Loucy (cell line): ENCODE measurements at regions not wholly inside any gene's neighbourhood (a gene's known extent, or its start where the extent isn't known, plus 50 kb on each side); places are given as distances from the start of the nearest gene placed in this dataset.

Source experiments
- H2AFZ ChIP-seq: fragments of 200-600 bp; sonication (generic); 2 replicates; pipeline ENCODE4 v1.6.0; 2016; ENCODE audit warnings: antibody characterized with exemption, mild to moderate bottlenecking, low read length, moderate library complexity
- H3F3A ChIP-seq: fragments of 200-600 bp; 2 replicates; pipeline ENCODE4 v1.6.0; 2016; ENCODE audit warnings: antibody characterized with exemption, low read depth, mild to moderate bottlenecking
- H3K27me3 ChIP-seq: fragments of 200-600 bp; sonication (generic); 2 replicates; pipeline ENCODE4 v1.6.1; 2014; ENCODE audit warnings: low read length, mild to moderate bottlenecking; ENCODE audit not compliant: insufficient read depth, poor library complexity, severe bottlenecking
- H3K36me3 ChIP-seq: fragments of 200-600 bp; sonication (generic); 2 replicates; pipeline ENCODE4 v1.6.1; 2016; ENCODE audit warnings: low read length; ENCODE audit not compliant: insufficient read depth
- H3K4me1 ChIP-seq: fragments of 200-600 bp; sonication (generic); 2 replicates; pipeline ENCODE4 v1.5.1; 2014; ENCODE audit warnings: low read length, mild to moderate bottlenecking; ENCODE audit not compliant: insufficient read depth, poor library complexity, severe bottlenecking
- H3K4me2 ChIP-seq: fragments of 200-600 bp; sonication (generic); 2 replicates; pipeline ENCODE4 v1.6.0; 2014; ENCODE audit warnings: antibody characterized with exemption, low read length, low read depth, mild to moderate bottlenecking; ENCODE audit not compliant: poor library complexity, severe bottlenecking
- H3K4me3 ChIP-seq: fragments of 200-600 bp; sonication (generic); 2 replicates; pipeline ENCODE4 v1.5.1; 2014; ENCODE audit warnings: low read length, mild to moderate bottlenecking, mixed read lengths; ENCODE audit not compliant: poor library complexity, severe bottlenecking
- H3K79me2 ChIP-seq: fragments of 200-600 bp; sonication (generic); 2 replicates; pipeline ENCODE4 v1.6.1; 2014; ENCODE audit warnings: low read length; ENCODE audit not compliant: insufficient read depth
- H3K9ac ChIP-seq: fragments of 200-600 bp; sonication (generic); 2 replicates; pipeline ENCODE4 v1.6.0; 2014; ENCODE audit warnings: mild to moderate bottlenecking, low read depth, low read length, moderate library complexity; ENCODE audit not compliant: poor library complexity, severe bottlenecking
- H3K9me2 ChIP-seq: fragments of 200-600 bp; sonication (generic); replicated peaks from 2 replicates; pipeline ENCODE4 v1.6.1; 2016; ENCODE audit warnings: low read depth, low read length, mixed read lengths
- H3K9me3 ChIP-seq: fragments of 200-600 bp; sonication (generic); 2 replicates; pipeline ENCODE4 v1.6.1; 2014; ENCODE audit warnings: mild to moderate bottlenecking, antibody characterized with exemption, low read length, low read depth; ENCODE audit not compliant: insufficient read depth
- H4K20me1 ChIP-seq: fragments of 200-600 bp; sonication (generic); 2 replicates; pipeline ENCODE4 v1.6.0; 2014; ENCODE audit warnings: antibody characterized with exemption, low read length, mild to moderate bottlenecking; ENCODE audit not compliant: insufficient read depth, poor library complexity, severe bottlenecking
- CTCF ChIP-seq: fragments of 200-600 bp; sonication (generic); conservative IDR thresholded peaks from 2 replicates; pipeline ENCODE4 v1.5.1; 2014; ENCODE audit warnings: mild to moderate bottlenecking, antibody characterized with exemption, low read length
- EZH2phosphoT487 ChIP-seq: fragments of 200-600 bp; IDR thresholded peaks from 2 replicates; pipeline ENCODE4 v1.6.1; 2018; ENCODE audit warnings: antibody characterized with exemption, mild to moderate bottlenecking, moderate library complexity, borderline replicate concordance

GRCh38 chr6:103284835-103285234 lies 1574.9 kb downstream of the HACE1 start:
- no peak overlapping the region for H3K4me3 ChIP-seq

GRCh38 chr6:103280417-103280816 lies 1579.3 kb downstream of the HACE1 start:
- peaks cover 6% of the 10 kb centered on the region; the same call in 1 of the 2 replicates for H3K9me2 ChIP-seq
- no peaks in the 10 kb centered on the region for H3K27me3 ChIP-seq
- H3F3A ChIP-seq, result no peaks in the 10 kb centered on the region
- no peaks in the 10 kb centered on the region for H4K20me1 ChIP-seq
- no peaks in the 10 kb centered on the region for H3K9me3 ChIP-seq
- TF ChIP-seq EZH2phosphoT487 (no peak), CTCF (no peak)
- no peak overlapping the region for H2AFZ ChIP-seq
- H3K4me3 ChIP-seq, result no peak overlapping the region
- H3K4me2 ChIP-seq, result no peak overlapping the region
- H3K9ac ChIP-seq, result no peak overlapping the region
- H3K36me3 ChIP-seq, result no peaks in the 10 kb centered on the region
- no peaks in the 10 kb centered on the region for H3K4me1 ChIP-seq
- H3K79me2 ChIP-seq, result no peaks in the 10 kb centered on the region

More at GRCh38 chr6:103284835-103285234, 1574.9 kb downstream of the HACE1 start:
- Histone ChIP-seq H2AFZ (no peak overlapping the region), H3K79me2 (no peaks in the 10 kb centered on the region), H3K36me3 (no peaks in the 10 kb centered on the region), H3K9ac (no peak overlapping the region), H3K4me1 (no peaks in the 10 kb centered on the region), H3K27me3 (no peaks in the 10 kb centered on the region), H3F3A (no peaks in the 10 kb centered on the region), H3K4me2 (no peak overlapping the region), H4K20me1 (no peaks in the 10 kb centered on the region), H3K9me3 (no peaks in the 10 kb centered on the region), H3K9me2 (peaks cover 6% of the 10 kb centered on the region; the same call in 1 of the 2 replicates)
- TF ChIP-seq EZH2phosphoT487, result no peak
- no peak for TF ChIP-seq CTCF

- no peak overlapping the region for H3K4me2 ChIP-seq
- H3K9ac ChIP-seq, result no peak overlapping the region
- no peaks in the 10 kb centered on the region for H3K9me3 ChIP-seq
- no peak overlapping the region for H3K4me3 ChIP-seq
- TF ChIP-seq CTCF (no peak), EZH2phosphoT487 (no peak)
- H3K9me2 ChIP-seq, result no peaks in the 10 kb centered on the region
- no peaks in the 10 kb centered on the region for H4K20me1 ChIP-seq
- H3K36me3 ChIP-seq, result no peaks in the 10 kb centered on the region
- no peaks in the 10 kb centered on the region for H3K4me1 ChIP-seq
- no peak overlapping the region for H2AFZ ChIP-seq
- H3F3A ChIP-seq, result no peaks in the 10 kb centered on the region
- H3K79me2 ChIP-seq, result no peaks in the 10 kb centered on the region
- no peaks in the 10 kb centered on the region for H3K27me3 ChIP-seq
Observed at GRCh38 chr6:103277936-103278335, 1581.8 kb downstream of the HACE1 start.
